IMR-90 (cell line): ENCODE measurements at regions not wholly inside any gene's neighbourhood (a gene's known extent, or its start where the extent isn't known, plus 50 kb on each side); places are given as distances from the start of the nearest gene placed in this dataset.

Experiments
- BHLHE40 ChIP-seq: fragments of 150-350 bp; IDR thresholded peaks from 2 replicates; pipeline ENCODE4 v1.6.1; 2016; ENCODE audit warnings: mild to moderate bottlenecking, low read depth, low read length
- CHD1 ChIP-seq: IDR thresholded peaks from 2 replicates; pipeline ENCODE4 v1.6.1; 2012; ENCODE audit warnings: low read depth, low read length, improper control_type of control experiment
- MAFK ChIP-seq: IDR thresholded peaks from 2 replicates; pipeline ENCODE4 v1.6.1; 2012; ENCODE audit warnings: low read depth, low read length, improper control_type of control experiment
- MXI1 ChIP-seq: IDR thresholded peaks from 2 replicates; pipeline ENCODE4 v1.6.1; 2012; ENCODE audit warnings: low read depth, mild to moderate bottlenecking, low read length, moderate library complexity, borderline replicate concordance
- POLR2A ChIP-seq: IDR thresholded peaks from 2 replicates; pipeline ENCODE4 v1.6.1; 2012; ENCODE audit warnings: mild to moderate bottlenecking, low read depth, low read length
- TF ChIP-seq, protein P1 (sequence below): conservative IDR thresholded peaks from 2 replicates; pipeline ENCODE4 v1.5.1; 2012; ENCODE audit warnings: mild to moderate bottlenecking, low read depth, low read length, improper control_type of control experiment
- TF ChIP-seq, protein P2 (sequence below): fragments of 150-350 bp; IDR thresholded peaks from 2 replicates; pipeline ENCODE4 v1.6.1; 2017; ENCODE audit warnings: mild to moderate bottlenecking, antibody characterized with exemption, low read length, low read depth

DNA sequence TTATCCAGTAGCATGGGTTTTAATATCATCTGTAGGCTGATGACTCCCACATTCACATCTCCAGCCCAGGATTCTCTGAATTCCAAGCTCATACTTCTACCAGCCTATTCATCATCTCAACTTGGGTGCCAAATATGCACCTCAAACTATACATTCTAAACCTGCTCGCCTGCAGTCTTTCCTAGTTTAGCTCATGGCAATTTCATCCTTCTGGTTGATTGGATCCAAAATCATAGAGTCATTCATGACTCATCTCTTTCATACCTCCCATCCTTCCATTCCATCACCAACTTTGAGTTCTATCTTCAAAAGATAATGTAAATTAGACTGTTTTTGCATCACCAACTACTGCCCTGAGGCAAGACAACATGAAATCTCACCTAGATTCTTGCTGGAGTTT, 99.7 kb upstream of the EGLN3 start:
- TF ChIP-seq POLR2A (no peak), MXI1 (no peak), CHD1 (no peak), MAFK (no peak), BHLHE40 (no peak)
- TF ChIP-seq, protein P1, sequence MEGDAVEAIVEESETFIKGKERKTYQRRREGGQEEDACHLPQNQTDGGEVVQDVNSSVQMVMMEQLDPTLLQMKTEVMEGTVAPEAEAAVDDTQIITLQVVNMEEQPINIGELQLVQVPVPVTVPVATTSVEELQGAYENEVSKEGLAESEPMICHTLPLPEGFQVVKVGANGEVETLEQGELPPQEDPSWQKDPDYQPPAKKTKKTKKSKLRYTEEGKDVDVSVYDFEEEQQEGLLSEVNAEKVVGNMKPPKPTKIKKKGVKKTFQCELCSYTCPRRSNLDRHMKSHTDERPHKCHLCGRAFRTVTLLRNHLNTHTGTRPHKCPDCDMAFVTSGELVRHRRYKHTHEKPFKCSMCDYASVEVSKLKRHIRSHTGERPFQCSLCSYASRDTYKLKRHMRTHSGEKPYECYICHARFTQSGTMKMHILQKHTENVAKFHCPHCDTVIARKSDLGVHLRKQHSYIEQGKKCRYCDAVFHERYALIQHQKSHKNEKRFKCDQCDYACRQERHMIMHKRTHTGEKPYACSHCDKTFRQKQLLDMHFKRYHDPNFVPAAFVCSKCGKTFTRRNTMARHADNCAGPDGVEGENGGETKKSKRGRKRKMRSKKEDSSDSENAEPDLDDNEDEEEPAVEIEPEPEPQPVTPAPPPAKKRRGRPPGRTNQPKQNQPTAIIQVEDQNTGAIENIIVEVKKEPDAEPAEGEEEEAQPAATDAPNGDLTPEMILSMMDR: no peak
- TF ChIP-seq, protein P2, sequence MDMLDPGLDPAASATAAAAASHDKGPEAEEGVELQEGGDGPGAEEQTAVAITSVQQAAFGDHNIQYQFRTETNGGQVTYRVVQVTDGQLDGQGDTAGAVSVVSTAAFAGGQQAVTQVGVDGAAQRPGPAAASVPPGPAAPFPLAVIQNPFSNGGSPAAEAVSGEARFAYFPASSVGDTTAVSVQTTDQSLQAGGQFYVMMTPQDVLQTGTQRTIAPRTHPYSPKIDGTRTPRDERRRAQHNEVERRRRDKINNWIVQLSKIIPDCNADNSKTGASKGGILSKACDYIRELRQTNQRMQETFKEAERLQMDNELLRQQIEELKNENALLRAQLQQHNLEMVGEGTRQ: no peak
